ENCODE measurements at regions not wholly inside any gene's neighbourhood (a gene's known extent, or its start where the extent isn't known, plus 50 kb on each side); places are given as distances from the start of the nearest gene placed in this dataset.

- DNase-seq (ENCODE audit: low spot score), result no peak
These were observed 73.0 kb upstream of the BTBD3 start for GRCh38 chr20:11844691-11845090.

- DNase-seq (ENCODE audit: low spot score), result no peak
These were observed 72.4 kb upstream of the BTBD3 start for GRCh38 chr20:11845340-11845739.

- no peak for DNase-seq (ENCODE audit: low spot score)
These were observed 71.6 kb upstream of the BTBD3 start for GRCh38 chr20:11846131-11846530.

DNA sequence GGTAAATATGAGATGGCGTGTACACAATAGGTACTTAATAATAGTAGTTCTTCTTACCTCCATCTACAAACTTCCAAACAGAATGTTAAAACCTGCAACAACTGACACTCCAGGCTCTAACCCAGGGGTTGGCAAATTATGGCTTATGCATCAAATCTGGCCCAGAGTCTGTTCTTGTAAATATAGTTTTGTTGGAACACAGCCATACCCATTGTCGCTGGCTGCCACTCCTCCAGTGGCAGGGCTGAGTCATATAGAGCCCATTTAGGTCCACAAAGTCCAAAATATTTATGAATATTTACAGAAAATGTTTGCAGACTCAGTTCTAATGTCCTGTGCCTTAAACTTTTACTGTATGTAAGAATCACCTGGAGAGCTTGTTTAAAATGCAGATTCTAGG lies 69.9 kb upstream of the BTBD3 start:
- DNase-seq (ENCODE audit: low spot score), result no peak

- no peak for DNase-seq (ENCODE audit: low spot score)
These were observed 68.3 kb upstream of the BTBD3 start for GRCh38 chr20:11849270-11849915.

DNA sequence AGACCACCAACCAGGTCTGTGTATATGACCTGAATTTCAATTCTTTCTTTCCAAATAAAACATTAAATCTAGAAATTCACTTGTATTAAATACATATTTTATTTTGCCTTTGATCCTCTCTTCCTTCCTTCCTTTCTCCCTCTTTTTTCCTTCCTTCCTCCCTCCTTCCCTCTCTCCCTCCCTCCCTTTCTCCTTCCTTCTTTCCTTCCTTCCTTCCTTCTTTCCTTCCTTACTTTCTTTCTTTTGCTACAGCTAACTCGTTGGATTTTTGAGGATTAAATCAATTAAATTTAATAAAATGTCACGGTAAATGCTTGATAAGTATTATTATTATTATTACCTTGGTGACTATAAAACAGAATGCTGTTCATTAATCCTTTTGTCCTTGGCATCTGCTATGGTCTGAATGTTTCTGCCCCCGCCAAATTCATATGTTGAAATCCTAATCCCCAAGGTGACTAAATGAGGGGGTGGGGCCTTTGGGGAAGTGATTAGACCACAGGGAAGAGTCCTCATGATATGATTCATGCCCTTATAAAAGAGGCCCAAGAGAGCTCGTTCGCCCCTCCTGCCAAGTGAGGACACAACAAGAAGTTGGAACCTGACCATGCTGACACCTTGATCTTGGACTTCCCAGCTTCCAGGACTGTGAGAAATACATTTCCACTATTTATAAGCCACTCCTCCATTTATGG lies 67.6 kb upstream of the BTBD3 start:
- no peak for DNase-seq (ENCODE audit: low spot score)

DNA sequence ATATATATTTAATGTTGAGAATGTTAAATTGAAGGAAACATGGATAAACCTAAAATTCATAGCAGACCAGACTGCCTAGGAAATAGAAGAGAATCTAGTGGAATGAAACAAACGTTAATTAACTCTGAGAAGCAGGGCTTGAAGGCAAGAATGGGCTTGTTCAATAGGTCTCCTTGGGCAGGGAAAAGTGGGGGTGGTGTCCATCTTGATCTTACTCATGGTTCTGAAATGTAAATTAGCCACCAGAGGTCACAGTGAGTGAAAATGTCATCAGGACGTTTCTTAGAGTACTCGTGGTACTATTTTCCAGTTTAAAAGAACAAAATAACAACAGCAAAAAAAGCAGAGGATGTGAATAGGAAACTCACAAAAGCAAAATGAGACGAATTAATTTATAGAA lies 66.8 kb upstream of the BTBD3 start:
- no peak for DNase-seq (ENCODE audit: low spot score)

GRCh38 chr20:11851646-11852045 lies 66.0 kb upstream of the BTBD3 start:
- no peak for DNase-seq (ENCODE audit: low spot score)

DNA sequence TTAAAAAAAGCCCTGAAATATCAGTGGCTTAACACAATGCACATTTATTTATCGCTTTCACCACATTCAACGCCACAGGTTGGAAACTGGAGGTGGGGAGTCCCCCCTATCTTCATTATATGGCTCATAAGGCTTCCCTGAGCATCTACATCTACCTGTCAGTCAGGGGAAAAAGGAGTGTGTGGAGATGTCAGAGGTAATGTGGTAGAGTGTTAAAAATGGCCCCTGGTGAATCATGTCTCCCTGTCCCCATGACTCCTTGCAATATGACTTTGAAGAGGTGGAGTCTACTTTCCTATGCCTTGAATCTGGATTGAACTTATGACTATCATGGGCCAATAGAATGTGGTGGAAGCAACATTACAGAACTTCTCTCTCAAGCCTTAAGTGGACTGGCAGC lies 65.5 kb upstream of the BTBD3 start:
- DNase-seq (ENCODE audit: low spot score), result no peak

DNA sequence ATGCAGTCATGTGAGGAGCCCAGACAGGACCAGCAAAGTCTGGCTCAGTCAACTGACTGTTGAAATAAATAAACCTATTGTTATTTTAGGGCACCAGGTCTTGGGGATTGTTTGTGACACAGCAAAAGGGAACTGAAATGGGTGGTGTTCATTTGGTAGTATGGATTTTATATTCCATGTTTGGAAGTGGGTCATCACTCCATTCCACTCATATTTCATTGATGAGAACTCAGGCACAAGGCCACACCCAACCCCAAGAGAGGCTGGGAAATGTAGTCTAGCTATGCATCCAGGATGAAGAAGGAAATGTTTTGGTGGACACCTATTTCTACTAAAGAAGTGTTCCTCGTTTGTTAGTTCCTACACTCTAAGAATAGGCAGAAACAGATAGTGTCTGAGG lies 64.9 kb upstream of the BTBD3 start:
- DNase-seq (ENCODE audit: low spot score), result no peak

DNA sequence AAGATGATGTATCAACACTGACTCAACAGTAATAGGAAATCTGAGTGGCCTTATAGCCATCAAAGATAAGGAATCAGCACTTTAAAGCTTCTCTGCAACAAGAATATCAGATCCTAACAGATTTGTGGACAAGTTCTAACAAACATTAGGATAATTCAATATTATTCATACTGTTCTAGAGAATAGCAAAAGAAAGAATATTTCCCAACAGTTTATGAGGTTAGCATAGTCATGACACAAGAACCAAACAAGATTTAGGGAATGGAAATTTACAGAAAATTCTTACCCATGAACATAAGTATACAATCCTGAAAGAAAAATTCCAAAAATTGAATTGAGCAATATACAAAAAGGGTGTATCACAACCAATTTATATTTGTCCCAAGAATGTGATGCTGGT lies 64.3 kb upstream of the BTBD3 start:
- no peak for DNase-seq (ENCODE audit: low spot score)

- DNase-seq (ENCODE audit: low spot score), result no peak
These were observed 56.2 kb upstream of the BTBD3 start for GRCh38 chr20:11861479-11861878.

GRCh38 chr20:11867291-11867919 lies 50.3 kb upstream of the BTBD3 start:
- DNase-seq (ENCODE audit: low spot score), result no peak
